Activated T-helper 9 cell treated with anti-CD3 and anti-CD28 coated beads, Interleukin-2, amount 50 U/mL, for 16 hours (primary cell): ENCODE measurements at regions not wholly inside any gene's neighbourhood (a gene's known extent, or its start where the extent isn't known, plus 50 kb on each side); places are given as distances from the start of the nearest gene placed in this dataset.

Source experiments
- DNase-seq: peaks from one replicate; pipeline ENCODE4 v3.0.0-alpha.2; 2020; ENCODE audit warnings: low read depth

DNA sequence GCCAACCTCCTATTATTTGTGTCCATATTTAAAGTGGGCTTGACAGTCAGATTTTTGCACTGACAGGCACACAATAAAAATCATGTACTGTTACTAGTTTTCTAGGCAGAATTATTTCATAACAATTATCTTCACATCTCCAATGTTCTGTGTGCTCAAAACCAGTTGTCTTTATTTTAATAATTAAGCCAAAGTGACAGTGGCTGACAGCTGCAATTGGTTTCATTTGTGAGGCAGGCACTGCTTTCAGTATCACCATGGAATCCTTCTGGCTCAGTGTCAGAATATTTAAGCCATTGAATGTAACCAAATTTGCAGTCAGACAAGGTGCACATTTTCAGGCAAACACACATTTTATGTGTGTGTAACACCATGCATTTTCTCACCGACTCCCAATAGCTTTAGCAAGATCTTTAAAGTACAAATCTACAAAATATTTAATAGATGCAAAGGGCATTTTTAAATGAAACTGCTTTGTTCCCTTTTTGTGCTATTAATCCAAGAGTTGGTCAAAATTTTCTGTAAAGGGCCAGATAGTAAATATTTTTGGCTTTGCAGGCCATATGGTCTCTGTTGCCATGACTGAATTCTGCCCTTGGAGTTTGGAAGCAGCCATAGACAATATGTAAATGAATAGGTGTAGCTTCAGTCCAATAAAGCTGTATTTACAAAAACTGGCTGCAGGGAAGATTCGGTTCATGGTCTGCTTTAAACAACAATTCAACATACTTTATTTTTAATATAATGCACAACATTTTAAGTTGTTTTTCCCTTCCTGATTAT, 486.0 kb downstream of the KCNJ2 start:
- DNase-seq, result no peak

DNA sequence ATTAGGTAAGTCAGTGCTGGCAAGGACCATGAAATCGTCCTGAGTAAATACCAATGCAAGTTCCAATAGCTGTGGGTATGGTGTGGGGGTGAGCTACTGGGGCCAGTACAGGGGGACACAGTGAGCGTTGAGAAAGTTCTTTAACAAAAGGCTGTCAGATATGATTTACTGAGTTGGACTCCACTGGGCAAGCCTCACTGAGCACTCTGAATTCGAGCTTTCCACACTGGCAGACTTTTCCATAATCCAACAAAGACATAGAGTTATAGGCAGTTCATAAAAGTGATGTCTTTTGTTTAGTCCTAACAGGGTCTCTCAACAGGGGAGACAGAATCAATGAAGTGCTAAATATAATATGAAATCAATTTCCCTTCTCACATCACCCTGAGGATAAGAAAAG, 489.0 kb downstream of the KCNJ2 start:
- DNase-seq, result no peak

DNA sequence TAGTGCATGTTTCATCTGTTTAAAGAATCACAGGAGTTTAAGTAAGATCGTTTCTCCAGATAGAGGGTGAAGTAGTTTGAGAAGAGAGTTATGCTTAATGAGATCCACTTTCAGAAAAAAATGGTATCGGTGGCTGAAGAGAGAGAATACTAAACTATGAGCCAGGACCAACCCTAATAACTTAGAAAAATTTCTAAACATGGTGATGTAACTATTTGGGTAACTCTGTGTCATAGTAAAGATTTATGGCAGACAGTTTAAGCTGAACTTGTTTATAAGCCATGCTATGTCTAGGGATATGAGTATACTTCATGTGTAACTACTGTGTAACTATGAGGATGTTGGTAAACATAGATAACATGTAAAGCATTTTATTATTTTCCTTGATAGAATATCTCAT, 489.5 kb downstream of the KCNJ2 start:
- no peak for DNase-seq

DNA sequence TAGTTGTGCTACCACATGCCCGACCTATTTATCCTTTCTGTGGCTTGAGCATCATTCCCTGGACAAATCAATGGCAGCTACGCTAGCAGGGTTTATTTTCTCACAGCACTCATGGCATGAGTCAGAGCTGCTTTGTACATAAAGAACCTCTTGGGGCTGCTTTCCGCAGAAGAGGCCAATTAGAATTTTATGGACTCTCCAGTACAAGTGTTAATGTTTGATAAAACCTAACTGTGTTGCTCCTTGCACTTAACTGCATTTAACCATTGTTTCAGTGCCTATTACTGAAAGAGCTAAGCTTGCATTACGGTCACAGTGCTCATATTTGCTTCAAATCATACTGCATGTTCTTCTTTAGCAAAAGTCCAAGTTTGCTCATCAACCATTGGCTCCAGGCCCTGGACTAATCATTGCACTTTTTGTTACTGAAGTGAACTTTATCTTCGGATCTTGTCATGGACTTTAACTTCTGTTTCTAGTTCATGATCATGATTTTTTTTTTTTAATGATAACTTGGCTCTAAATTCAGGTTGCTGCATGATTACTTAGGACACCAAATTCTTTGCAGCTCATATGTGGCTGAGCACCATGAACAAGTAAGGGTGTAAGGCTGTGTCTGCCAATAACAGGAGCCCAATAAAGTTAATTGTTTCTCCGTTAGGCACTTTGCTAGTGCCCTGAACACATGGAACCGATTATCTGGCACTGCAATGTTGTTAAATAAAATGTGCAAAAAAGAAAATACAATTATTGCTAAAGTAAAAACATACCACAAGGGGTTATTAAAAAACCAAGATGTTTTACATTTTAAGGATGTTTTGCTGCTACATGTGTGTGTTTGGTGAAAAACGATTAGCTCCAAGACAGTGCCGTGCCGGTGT, 492.2 kb downstream of the KCNJ2 start:
- no peak for DNase-seq

DNA sequence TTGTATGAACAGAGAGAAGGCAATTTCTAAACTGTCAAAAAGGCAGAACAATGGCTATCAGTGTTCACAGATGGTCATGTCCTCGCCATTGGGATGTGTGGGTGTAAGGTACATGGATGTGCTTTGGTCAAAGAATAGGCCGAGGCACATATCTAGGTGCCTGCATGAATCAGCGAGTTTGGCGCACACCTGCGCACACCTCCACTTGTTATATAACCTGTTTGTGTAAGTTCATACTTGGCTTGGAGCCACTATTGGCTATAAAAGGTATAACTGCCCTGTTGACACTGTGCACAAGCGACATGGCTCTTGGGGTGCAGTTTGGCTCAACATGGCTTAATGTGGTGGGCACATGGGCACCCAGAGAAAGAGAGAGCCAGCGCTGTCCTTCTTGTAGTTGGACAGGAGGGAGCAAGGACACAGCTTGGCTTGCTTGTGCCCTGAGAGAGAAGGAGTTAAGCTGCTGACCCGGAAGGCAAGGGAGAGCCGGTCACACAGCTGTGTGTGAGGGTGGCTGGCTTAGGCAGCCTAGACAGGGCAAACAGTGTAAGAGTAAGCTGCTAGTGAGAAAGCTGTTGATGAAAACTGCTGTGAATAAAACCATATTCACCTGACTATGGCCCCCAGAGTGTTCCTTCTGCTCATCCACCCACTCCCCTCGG, 499.1 kb downstream of the KCNJ2 start:
- no peak for DNase-seq

DNA sequence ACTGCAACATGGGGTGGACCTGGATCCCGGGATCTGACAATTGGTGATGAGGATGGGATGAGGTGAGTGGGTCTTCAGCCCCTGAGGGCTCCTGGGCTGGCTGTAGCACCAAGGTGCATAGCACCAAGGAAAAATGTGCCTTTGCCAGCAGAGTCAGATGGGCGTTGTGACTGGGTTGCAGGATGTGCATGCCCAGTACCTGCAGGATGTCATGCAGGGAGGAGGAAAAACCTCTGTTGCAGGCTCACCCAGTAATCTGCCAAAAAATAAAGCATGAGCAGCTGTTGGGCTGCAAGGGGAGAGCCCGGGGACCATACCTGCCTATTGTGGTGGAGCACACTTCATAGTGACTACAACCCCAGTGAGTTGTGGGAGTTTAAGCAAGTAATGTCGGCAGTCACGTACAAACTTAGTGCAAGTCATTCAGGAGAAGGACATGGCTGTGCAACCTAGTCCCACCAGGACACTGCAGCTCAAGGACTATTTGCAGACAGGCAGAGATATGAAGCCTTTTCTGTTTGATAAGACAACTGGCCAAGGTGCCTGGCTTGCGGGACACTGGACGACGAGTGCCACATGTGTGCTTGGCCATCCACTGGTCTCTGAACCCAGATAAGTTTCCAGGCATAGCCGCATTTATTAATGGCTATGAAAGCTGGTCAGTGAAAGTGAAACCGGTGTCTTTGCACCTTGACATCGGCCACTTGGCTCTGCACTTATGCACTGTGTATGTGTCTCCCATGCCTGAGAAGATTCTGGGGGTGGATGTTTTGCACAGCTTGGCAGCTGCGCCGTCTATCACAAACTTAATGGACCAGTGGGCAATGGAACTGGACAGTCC, 499.8 kb downstream of the KCNJ2 start:
- no peak for DNase-seq

DNA sequence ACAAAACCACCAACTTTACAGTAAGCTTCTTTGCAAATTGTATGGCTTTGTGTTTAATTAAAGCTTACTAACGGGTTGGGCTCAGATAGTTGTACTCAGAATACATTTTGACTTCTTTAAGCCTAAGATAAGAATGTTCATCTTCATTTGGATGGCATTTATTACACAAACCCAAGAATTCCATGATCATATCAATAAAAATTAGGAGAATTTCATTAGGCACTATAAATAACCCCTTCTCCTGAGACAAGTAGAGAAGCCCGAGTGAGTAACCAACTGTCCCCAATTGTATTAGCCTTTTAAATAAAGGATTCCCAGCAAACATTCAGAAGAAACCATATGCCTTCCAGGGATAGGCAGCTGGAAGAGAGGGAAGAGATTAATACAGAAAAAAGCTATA, 504.7 kb downstream of the KCNJ2 start:
- no peak for DNase-seq

DNA sequence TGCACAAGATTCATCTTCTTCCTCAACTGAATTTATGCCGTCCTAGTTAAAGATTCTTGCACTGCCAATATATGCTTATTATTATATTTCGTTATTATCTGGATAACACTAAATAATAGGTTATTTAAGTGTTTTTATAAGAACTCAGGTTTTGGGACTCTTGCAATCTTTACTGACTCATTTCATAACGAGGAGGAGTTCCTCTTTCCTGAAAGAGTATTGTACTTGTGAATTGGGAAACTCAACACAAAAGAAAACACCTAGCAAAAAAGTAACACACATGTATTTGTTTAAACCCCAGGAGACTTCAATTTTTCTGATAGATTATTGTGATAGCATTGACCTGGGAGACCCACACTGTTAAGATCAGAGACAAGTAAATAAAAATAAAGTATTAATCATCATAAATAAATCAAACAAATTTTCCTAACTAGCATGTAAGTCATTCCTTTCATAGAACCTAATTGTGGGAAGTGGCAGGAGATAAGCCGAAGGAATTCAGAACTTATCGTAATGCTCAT, 505.8 kb downstream of the KCNJ2 start:
- DNase-seq, result no peak

DNA sequence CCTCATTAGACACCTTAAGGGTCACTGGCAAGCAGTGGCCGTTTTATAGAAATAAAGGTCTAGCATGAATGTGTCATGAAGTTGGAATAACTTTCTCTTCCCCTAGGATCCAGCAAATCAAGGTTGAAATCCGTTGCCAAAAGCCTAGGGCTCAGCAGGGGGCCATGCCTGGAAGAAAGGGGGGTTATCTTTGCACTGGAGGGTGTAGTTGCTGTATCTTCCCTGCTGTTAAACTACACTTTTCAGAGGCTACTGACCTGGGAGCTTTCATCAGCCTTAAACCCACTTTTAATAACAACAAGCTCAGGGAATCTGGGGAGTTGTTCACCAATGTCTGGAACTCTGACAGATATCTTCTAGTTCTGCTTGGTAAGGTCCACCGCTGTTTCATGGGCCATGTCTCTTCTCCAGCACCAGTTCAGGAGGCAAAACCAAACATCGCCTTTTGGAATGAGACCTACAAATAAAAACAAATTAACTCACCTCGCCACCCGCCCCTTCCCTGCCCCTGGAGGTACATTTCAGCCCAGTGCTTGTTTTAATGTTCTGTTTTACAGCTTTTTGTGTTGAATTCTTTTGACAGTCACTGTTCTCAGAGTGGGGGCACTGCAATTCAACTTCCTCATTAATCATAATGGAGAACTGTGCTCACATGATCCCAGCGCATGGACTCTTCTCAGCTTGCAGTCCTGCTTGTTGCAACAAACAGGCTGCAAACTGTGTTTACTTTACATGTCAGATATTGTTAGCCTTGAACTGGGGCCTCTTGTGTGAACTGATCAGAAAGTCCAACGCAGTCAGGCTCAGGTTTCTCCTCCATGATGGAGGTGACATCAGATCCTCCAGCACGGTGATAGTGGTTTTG, 508.7 kb downstream of the KCNJ2 start:
- no peak for DNase-seq

DNA sequence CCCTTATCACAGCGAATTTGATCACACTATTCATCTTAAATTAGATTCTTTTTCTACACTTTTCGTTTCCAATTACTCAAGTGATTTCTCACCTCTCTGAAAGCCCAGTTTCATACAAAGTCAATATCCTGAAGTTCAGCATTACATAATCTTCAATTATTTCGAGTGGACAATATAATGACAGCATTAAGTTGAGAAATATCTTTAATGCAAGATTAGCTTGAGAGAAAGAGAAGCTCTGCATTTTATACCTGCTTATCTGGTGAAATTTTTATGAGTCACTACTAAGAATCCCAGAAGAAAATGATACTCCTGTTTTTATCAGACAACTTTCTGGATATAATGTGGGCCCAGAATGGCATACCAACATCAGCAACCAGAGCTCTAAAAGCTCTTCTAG, 509.6 kb downstream of the KCNJ2 start:
- DNase-seq, result no peak

DNA sequence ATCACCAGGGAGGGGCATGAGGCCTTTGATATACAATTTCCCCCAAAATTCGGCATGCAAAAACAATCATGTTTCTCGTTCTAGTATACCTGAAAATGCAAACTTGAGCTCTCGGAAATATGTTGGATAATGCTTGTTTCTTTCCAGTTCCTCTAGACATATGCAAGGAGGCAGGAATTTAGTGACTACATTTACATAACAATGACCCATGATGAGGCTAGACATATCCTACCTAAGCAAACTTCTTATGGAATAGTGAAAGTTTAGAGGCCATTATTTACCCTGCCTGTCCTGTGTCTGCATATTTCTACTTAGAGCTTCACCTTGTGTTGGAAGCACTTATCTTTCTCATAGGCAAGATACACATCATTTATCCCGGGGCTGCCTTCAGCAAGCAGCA, 514.6 kb downstream of the KCNJ2 start:
- DNase-seq, result no peak

DNA sequence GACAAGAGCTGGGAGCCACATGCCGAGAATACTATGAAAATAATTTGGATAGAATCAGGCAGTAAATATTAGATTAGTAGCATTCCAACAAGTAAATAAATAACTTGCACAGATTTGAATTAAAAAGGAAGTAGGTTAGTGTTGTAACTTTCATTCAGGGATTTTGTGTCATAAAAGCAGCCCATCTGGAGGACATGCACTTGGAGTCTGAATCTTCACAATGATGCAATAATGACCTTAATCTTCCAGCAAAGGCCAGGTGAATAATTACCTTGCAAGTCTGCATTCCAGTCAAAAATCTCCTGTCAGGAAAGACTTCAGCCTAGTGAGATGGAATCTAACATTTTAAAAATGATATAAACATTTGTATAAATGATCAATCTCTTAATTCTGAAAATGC, 518.1 kb downstream of the KCNJ2 start:
- DNase-seq, result no peak

DNA sequence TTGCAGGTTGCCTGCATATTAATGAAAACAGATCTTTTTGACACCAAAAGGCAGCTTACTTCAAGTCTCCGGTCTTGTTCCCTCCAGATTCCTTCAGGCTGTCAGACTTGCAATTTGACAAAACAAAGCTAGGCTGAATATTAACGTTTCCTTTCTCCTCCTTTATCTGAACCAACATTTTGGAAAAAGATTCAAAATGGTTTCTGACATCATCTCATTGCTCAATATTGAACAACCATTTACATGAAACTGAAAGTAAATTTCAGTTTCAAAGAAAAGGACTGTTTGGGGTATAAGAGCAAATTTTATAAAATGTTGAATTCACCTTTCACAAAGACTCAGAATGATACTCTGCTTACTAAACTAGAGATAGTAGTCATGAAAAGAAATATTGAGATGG, 521.8 kb downstream of the KCNJ2 start:
- no peak for DNase-seq

DNA sequence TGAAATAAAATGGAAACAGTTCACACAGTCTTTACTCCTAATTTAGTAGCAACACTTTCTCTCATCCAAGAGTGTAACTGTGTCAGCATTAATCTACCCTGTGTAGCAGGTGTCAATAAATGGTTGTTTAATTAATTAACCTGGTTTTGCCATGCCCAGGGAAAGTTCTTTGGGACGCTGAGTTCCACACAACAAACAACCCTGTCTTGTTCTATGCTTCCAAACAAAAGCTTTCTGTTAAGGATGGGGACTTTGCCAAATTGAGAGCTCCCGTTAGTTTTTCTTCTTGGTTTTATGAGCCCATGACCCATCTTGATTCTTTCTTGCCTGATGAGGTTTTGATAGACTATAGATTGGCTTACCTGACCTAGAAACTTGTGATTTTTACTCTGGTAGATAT, 530.1 kb downstream of the KCNJ2 start:
- no peak for DNase-seq

DNA sequence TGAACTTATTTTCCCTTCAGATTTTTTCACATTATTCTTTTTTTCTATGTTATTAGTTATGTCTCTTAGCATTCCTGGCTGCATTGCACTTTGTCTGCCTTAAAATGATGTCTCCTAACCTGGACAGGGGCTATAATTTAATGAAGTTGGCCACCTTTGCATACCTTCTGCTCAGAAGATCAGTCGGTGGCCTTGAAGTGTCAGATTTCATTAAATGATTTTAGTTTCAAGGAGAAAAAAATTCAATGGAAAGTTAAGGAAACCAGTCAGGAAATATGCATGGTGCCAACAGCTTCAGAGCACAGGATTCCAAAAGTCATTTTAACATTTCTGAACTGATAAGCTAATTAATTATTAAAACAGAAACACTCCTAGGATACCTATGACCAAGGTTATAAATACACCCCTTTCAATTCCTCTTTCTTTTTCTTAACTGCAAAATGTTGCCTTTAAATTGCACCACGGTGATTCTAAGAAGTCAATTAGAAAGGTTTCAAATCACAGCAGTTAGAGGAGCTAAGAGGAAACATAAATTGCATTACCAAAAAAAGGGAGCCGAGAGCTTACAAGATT, 533.4 kb downstream of the KCNJ2 start:
- DNase-seq, result no peak

DNA sequence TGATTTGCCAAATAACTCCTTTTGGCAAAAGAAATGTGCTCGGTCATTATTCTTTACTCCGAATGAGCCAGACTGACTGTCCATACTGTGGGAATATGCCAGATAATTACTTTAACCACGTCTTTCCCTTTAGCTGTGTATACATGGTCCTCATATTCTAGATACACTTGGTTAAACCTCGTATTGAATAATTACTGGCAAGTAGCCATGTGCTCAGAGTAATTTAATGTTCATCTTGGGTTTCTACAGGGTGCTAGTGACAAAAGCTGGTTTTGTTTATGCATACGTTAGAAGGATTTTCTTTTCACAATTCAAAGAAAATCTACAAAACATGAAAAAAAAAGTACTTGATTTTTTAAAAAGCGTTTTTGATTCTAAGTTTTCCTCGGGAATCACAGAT, 540.3 kb downstream of the KCNJ2 start:
- no peak for DNase-seq

DNA sequence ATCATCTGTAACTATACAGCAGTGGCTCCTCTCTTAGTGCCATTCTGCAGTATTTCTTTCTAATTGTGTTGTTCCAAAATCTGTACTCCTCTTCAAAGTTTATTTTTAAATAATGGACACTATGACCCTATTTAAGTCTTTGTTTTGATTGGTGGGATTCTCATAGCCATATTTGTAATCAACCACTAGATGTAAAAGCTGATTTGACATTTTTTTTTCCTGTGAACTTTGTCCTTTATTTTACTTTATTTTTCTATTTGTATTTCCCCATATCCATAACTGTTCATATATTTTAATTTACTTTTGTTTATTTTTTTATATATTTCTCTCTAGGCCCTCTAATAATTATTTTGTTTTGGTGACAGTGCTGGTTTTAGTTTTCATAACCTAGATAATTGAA, 544.4 kb downstream of the KCNJ2 start:
- no peak for DNase-seq

DNA sequence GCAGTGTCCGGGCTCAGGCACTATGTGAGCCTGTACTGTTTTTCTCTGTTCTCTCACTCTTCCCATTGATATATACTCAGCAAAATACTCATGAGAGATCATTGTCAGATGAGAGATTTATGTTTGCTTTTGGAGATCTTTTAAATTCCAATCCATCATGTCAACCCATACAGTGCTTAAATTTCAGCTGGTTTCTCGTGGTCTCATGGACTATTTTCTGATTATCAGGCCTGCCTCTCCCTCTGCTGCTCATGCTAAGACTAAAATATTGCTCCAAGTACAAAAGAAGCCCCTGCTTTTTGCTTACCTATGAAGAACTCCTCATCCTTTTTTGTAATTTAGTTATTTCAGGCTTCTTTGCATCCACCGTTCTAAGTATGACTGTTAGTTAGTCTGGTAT, 547.2 kb downstream of the KCNJ2 start:
- DNase-seq, result no peak

DNA sequence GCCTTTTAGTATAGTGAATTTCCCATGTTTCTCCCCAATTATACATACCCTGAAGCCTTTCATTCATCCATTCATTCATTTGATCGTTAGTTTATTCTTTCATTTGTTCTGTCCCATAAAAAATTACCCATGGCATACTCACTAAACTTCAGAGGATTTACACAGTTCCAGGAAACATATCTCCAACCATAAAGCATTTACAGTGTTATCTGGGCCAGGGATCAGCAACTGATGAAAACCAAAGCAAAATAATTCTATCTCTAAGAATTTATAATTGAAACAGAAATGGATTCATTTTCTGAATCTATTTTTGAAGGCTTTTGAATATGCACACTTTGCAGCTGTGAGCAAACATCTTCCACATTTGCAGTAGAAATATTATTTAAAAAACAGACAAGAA, 547.7 kb downstream of the KCNJ2 start:
- DNase-seq, result no peak

DNA sequence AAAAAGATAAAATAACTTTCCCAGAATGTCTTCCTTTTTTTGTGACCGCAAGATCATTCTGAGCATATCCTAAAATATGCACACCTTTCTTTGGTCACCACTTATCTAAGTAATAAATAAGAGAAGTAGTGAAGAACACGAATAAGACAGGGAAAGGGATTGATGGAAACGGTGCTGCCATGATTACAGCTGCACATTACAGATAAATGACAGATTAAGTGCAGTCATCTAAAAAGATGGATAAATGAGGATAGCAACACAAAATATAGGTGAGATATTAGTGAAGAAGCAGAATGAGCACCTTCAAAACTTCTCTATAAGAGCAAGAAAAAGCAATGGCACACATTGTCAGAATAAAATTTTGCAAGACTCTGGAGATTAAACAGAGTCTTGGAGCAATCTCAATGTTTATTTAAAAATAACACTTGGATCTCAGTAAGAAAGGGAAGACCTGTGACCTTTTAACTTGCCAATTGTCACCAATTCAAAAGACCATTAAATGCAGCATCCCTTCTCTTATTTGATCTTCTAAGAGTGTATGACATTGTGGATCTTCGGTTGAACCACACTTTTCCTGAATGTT, 567.1 kb downstream of the KCNJ2 start:
- no peak for DNase-seq
